SU-DHL-6 (cell line): ENCODE measurements at regions not wholly inside any gene's neighbourhood (a gene's known extent, or its start where the extent isn't known, plus 50 kb on each side); places are given as distances from the start of the nearest gene placed in this dataset.

Experiments
- H2AFZ ChIP-seq: fragments of 200-600 bp; sonication (generic); 2 replicates; pipeline ENCODE4 v1.6.1; 2014; ENCODE audit warnings: low read depth, mild to moderate bottlenecking, moderate library complexity, mixed read lengths, antibody characterized with exemption, low read length; ENCODE audit not compliant: severe bottlenecking
- H3F3A ChIP-seq: fragments of 200-600 bp; shearing (Covaris generic); 2 replicates; pipeline ENCODE4 v1.6.0; 2016; ENCODE audit warnings: antibody characterized with exemption, mild to moderate bottlenecking; ENCODE audit not compliant: insufficient read depth
- H3K27ac ChIP-seq: fragments of 200-600 bp; sonication (generic); 2 replicates; pipeline ENCODE4 v1.5.1; 2016; ENCODE audit warnings: low read depth, mild to moderate bottlenecking, low read length, moderate library complexity, mixed read lengths
- H3K27me3 ChIP-seq: fragments of 200-600 bp; sonication (generic), shearing (Covaris generic); 2 replicates; pipeline ENCODE4 v1.6.0; 2014; ENCODE audit warnings: mild to moderate bottlenecking, low read length
- H3K36me3 ChIP-seq: fragments of 200-600 bp; sonication (generic); 2 replicates; pipeline ENCODE4 v1.6.1; 2014; ENCODE audit warnings: mild to moderate bottlenecking, low read length, mixed read lengths
- H3K4me2 ChIP-seq: fragments of 300-600, 200-600 bp; shearing (Covaris generic), sonication (generic); 2 replicates; pipeline ENCODE4 v1.6.0; 2014; ENCODE audit warnings: low read length, low read depth, mild to moderate bottlenecking; ENCODE audit not compliant: poor library complexity, severe bottlenecking
- H3K4me3 ChIP-seq: fragments of 200-600 bp; sonication (generic); 2 replicates; pipeline ENCODE4 v1.5.1; 2014; ENCODE audit warnings: antibody characterized with exemption, low read length, mild to moderate bottlenecking, mixed read lengths; ENCODE audit not compliant: insufficient read depth, poor library complexity, severe bottlenecking
- H3K79me2 ChIP-seq: fragments of 200-600 bp; sonication (generic); 2 replicates; pipeline ENCODE4 v1.6.1; 2014; ENCODE audit warnings: mild to moderate bottlenecking, low read length, moderate library complexity; ENCODE audit not compliant: insufficient read depth
- H3K9ac ChIP-seq: fragments of 200-600 bp; sonication (generic); 2 replicates; pipeline ENCODE4 v1.7.0; 2014; ENCODE audit warnings: mild to moderate bottlenecking, low read length
- H3K9me2 ChIP-seq: fragments of 200-600 bp; sonication (generic); replicated peaks from 2 replicates; pipeline ENCODE4 v1.6.1; 2014; ENCODE audit warnings: low read length; ENCODE audit not compliant: insufficient read depth
- H3K9me3 ChIP-seq: fragments of 200-600 bp; sonication (generic); 2 replicates; pipeline ENCODE4 v1.6.1; 2014; ENCODE audit warnings: low read length, mixed read lengths; ENCODE audit not compliant: insufficient read depth
- H4K20me1 ChIP-seq: fragments of 200-600 bp; sonication (generic); 2 replicates; pipeline ENCODE4 v1.6.1; 2014; ENCODE audit warnings: low read depth, mild to moderate bottlenecking, antibody characterized with exemption, low read length, moderate library complexity, mixed read lengths
- CTCF ChIP-seq: fragments of 200-600 bp; sonication (generic); IDR thresholded peaks from one replicate; pipeline ENCODE4 v1.5.1; 2017; ENCODE audit warnings: antibody characterized with exemption, mild to moderate bottlenecking, low read length, moderate library complexity; ENCODE audit not compliant: insufficient read depth, poor library complexity, severe bottlenecking
- EZH2phosphoT487 ChIP-seq: fragments of 200-600 bp; sonication (generic), shearing (Covaris generic); conservative IDR thresholded peaks from 2 replicates; pipeline ENCODE4 v1.6.1; 2018; ENCODE audit warnings: mild to moderate bottlenecking, antibody characterized with exemption, low read length, moderate library complexity, mixed read lengths

- Histone ChIP-seq H2AFZ (no peak overlapping the region), H3K79me2 (no peaks in the 10 kb centered on the region), H3K4me2 (no peak overlapping the region), H3K9ac (no peak overlapping the region), H3K9me2 (no peaks in the 10 kb centered on the region), H3K4me3 (no peak overlapping the region), H3K27me3 (no peaks in the 10 kb centered on the region), H3F3A (no peaks in the 10 kb centered on the region), H3K27ac (no peak overlapping the region), H4K20me1 (no peaks in the 10 kb centered on the region), H3K9me3 (no peaks in the 10 kb centered on the region), H3K36me3 (no peaks in the 10 kb centered on the region)
- peak; percentile 90 for TF ChIP-seq CTCF
- no peak for TF ChIP-seq EZH2phosphoT487
Observed at GRCh38 chr7:26090927-26091519, 61.0 kb upstream of the NFE2L3 start.

GRCh38 chr7:26091933-26092332 lies 60.1 kb upstream of the NFE2L3 start:
- Histone ChIP-seq H3K9ac (no peak overlapping the region), H4K20me1 (no peaks in the 10 kb centered on the region), H3K4me3 (no peak overlapping the region), H3K9me3 (no peaks in the 10 kb centered on the region), H3K27me3 (no peaks in the 10 kb centered on the region), H3K36me3 (no peaks in the 10 kb centered on the region), H3K79me2 (no peaks in the 10 kb centered on the region), H3K9me2 (no peaks in the 10 kb centered on the region), H3K4me2 (no peak overlapping the region), H3F3A (no peaks in the 10 kb centered on the region), H2AFZ (no peak overlapping the region), H3K27ac (no peak overlapping the region)
- TF ChIP-seq CTCF (no peak), EZH2phosphoT487 (no peak)

- no peaks in the 10 kb centered on the region for H3K79me2 ChIP-seq
- no peaks in the 10 kb centered on the region for H3K27me3 ChIP-seq
- H3K27ac ChIP-seq: no peak overlapping the region
- no peaks in the 10 kb centered on the region for H4K20me1 ChIP-seq
- no peaks in the 10 kb centered on the region for H3K9me2 ChIP-seq
- H3K4me3 ChIP-seq: no peak overlapping the region
- no peak for TF ChIP-seq CTCF
- TF ChIP-seq EZH2phosphoT487: no peak
- no peak overlapping the region for H2AFZ ChIP-seq
- no peaks in the 10 kb centered on the region for H3K36me3 ChIP-seq
- no peaks in the 10 kb centered on the region for H3K9me3 ChIP-seq
- no peaks in the 10 kb centered on the region for H3F3A ChIP-seq
- H3K4me2 ChIP-seq: no peak overlapping the region
- no peak overlapping the region for H3K9ac ChIP-seq
Observed at GRCh38 chr7:26093023-26093422, 59.0 kb upstream of the NFE2L3 start.
